ENCODE measurements at regions not wholly inside any gene's neighbourhood (a gene's known extent, or its start where the extent isn't known, plus 50 kb on each side); places are given as distances from the start of the nearest gene placed in this dataset.

- TF ChIP-seq MLX (CRISPR knock-in tag; IDR thresholded peaks at IDR 0.05): no peak
Measured at GRCh38 chr5:157961176-157961575, 102.2 kb upstream of the CLINT1 start (continued).

GRCh38 chr5:157959370-157959769 lies 100.4 kb upstream of the CLINT1 start:
- POLR2A ChIA-PET: no interaction called here
- no peak for DNase-seq (ENCODE audit: low spot score)
- Mint-ChIP-seq H3K4me1 (peaks cover 24% of the 10 kb centered on the region), H3K9me3 (peaks cover 3% of the 10 kb centered on the region; the same call in 1 of the 2 replicates), H3K27ac (no peak overlapping the region), H3K36me3 (no peaks in the 10 kb centered on the region), H3K4me3 (no peak overlapping the region), H3K27me3 (ENCODE audit: low read depth) (no peaks in the 10 kb centered on the region)
- CTCF ChIA-PET: interaction anchor here (4.2 kb wide), 1 partner anchor 10 kb away, joined by 28 read pairs; no protein-coding TSS in a partner anchor
- no peak for TF ChIP-seq FOXP4 (CRISPR knock-in tag; IDR thresholded peaks at IDR 0.05)
- no peak for ATAC-seq

GRCh38 chr5:157956271-157956885 lies 97.4 kb upstream of the CLINT1 start:
- Mint-ChIP-seq H3K9me3 (peaks cover 3% of the 10 kb centered on the region; the same call in 1 of the 2 replicates), H3K27ac (no peak overlapping the region), H3K4me1 (peaks cover 22% of the 10 kb centered on the region), H3K36me3 (no peaks in the 10 kb centered on the region), H3K4me3 (no peak overlapping the region), H3K27me3 (ENCODE audit: low read depth) (no peaks in the 10 kb centered on the region)
- ChIA-PET CTCF (no interaction called here), POLR2A (no interaction called here)
- DNase-seq (ENCODE audit: low spot score) (no peak), ATAC-seq (no peak)
- no peak for TF ChIP-seq ZNF512 (CRISPR knock-in tag; IDR thresholded peaks at IDR 0.05; ENCODE audit: borderline replicate concordance)
- TF ChIP-seq EMX1 (CRISPR knock-in tag; IDR thresholded peaks at IDR 0.05): no peak
- no peak for TF ChIP-seq NR3C1 (CRISPR knock-in tag; conservative IDR thresholded peaks at IDR 0.05; ENCODE audit: low read depth)

- H3K36me3 Mint-ChIP-seq: no peaks in the 10 kb centered on the region
- no peak overlapping the region for H3K4me3 Mint-ChIP-seq
- ChIA-PET POLR2A (no interaction called here), CTCF (no interaction called here)
- H3K4me1 Mint-ChIP-seq: peaks cover 19% of the 10 kb centered on the region
- peaks cover 3% of the 10 kb centered on the region; the same call in 1 of the 2 replicates for H3K9me3 Mint-ChIP-seq
- TF ChIP-seq ZBTB21 (CRISPR knock-in tag; IDR thresholded peaks at IDR 0.05; ENCODE audit: borderline replicate concordance) (no peak), JAZF1 (CRISPR knock-in tag; IDR thresholded peaks at IDR 0.05) (no peak), IRF2 (CRISPR knock-in tag; IDR thresholded peaks at IDR 0.05; ENCODE audit: borderline replicate concordance, low read depth) (no peak), ATF1 (CRISPR knock-in tag; IDR thresholded peaks at IDR 0.05) (no peak), NR2C2 (CRISPR knock-in tag; IDR thresholded peaks at IDR 0.05) (no peak), ZNF263 (CRISPR knock-in tag; IDR thresholded peaks at IDR 0.05; ENCODE audit: low read depth) (no peak), GRHL2 (CRISPR knock-in tag; IDR thresholded peaks at IDR 0.05; ENCODE audit: insufficient replicate concordance, severe bottlenecking) (no peak), ZNF671 (CRISPR knock-in tag; IDR thresholded peaks at IDR 0.05) (no peak), NR3C1 (CRISPR knock-in tag; conservative IDR thresholded peaks at IDR 0.05; ENCODE audit: low read depth) (no peak), TEAD1 (CRISPR knock-in tag; IDR thresholded peaks at IDR 0.05) (no peak), ZNF396 (CRISPR knock-in tag; IDR thresholded peaks at IDR 0.05; ENCODE audit: borderline replicate concordance) (no peak)
- DNase-seq (ENCODE audit: low spot score) (no peak), ATAC-seq (no peak)
- H3K27ac Mint-ChIP-seq: no peak overlapping the region
- no peaks in the 10 kb centered on the region for H3K27me3 Mint-ChIP-seq (ENCODE audit: low read depth)
Measured at GRCh38 chr5:157955541-157956172, 96.7 kb upstream of the CLINT1 start.

All from WTC11 (cell line).